NCI-H2029 treated with DMSO at 0.1 percent for 48 hours (cell line): ENCODE measurements at regions not wholly inside any gene's neighbourhood (a gene's known extent, or its start where the extent isn't known, plus 50 kb on each side); places are given as distances from the start of the nearest gene placed in this dataset.
"Not testable (repeated sequence)": the region's sequence is repeated elsewhere in the genome, so short reads cannot be mapped to it uniquely, and the experiment has no call there.

Experiments
- DNase-seq: peaks from one replicate; lab custom pipeline; 2025; lab: John Stamatoyannopoulos, UW

DNA sequence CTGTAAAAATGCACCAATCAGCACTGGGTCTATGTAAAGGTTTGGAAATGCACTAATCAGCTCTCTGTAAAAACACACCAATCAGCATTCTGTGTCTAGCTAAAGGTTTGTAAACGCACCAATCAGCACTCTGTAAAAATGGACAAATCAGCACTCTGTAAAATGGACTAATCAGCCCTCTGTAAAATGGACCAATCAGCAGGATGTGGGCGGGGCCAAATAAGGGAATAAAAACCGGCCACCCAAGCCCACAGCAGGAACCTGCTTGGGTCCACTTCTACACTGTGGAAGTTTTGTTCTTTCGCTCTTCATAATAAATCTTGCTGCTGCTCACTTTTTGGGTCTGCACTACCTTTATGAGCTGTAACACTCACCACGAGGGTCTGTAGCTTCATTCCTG, 101.0 kb downstream of the SMC2 start:
- not testable (repeated sequence) for DNase-seq

DNA sequence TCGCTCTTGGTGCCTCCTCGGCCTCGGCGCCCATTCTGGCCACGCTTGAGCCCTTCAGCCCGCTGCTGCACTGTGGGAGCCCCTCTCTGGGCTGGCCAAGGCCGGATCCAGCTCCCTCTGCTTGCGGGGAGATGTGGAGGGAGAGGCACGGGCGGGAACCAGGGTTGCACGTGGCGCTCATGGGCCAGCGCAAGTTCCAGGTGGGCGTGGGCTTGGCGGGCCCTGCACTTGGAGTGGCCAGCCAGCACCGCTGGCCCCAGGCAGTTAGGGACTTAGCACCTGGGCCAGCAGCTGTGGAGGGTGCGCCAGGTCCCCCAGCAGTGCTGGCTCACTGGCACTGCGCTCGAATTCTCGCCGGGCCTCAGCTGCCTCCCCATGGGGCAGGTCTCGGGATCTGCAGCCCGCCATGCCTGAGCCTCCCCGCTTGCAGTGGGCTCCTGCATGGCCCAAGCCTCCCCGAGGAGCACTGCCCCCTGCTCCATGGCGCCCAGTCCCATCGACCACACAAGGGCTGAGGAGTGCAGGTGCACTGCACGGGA, 106.4 kb downstream of the SMC2 start:
- no peak for DNase-seq

GRCh38 chr9:104206766-104207165, 112.7 kb downstream of the SMC2 start:
- no peak for DNase-seq

- no peak for DNase-seq
These were observed 115.3 kb downstream of the SMC2 start for GRCh38 chr9:104209387-104209786.

DNA sequence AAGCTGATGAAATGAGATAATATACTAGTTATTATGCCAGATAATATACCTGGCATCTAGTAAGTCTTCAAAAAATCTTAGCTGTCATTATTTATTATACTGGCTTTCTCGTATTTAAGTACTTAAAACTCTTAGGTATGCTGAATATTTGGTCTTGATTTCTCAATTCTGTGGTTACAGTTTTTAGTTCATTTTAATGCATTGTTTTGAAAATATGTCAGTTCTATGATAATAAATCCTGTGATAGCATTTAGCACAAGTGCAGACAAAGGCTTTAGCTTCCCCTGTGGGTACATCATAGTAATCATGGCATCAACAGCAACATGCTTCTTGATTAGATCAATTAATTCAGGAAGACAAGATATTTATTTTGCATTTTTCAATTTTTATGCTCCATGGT, 133.0 kb downstream of the SMC2 start:
- no peak for DNase-seq

- no peak for DNase-seq
These were observed 138.8 kb downstream of the SMC2 start for GRCh38 chr9:104232781-104233341.

DNA sequence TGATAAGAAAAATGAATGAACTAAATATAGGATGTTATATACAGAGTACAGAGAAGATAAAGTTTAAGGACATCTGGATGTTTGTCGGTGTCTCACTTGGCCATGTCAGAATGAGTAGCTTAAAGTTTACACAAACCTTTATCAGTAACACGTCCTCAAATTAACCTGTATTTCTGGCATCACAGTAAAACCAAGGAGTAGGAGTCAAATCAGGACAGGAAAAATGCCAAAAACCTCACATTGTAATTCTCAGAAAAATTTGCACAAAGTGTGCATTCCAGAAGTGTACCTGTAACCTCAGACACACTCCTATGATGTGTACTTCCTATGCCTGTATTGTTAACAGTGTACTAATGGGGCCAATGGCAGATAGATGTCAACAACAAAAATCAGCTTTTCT, 139.3 kb downstream of the SMC2 start:
- no peak for DNase-seq

GRCh38 chr9:104234632-104235337, 140.7 kb downstream of the SMC2 start:
- not testable (repeated sequence) for DNase-seq

DNA sequence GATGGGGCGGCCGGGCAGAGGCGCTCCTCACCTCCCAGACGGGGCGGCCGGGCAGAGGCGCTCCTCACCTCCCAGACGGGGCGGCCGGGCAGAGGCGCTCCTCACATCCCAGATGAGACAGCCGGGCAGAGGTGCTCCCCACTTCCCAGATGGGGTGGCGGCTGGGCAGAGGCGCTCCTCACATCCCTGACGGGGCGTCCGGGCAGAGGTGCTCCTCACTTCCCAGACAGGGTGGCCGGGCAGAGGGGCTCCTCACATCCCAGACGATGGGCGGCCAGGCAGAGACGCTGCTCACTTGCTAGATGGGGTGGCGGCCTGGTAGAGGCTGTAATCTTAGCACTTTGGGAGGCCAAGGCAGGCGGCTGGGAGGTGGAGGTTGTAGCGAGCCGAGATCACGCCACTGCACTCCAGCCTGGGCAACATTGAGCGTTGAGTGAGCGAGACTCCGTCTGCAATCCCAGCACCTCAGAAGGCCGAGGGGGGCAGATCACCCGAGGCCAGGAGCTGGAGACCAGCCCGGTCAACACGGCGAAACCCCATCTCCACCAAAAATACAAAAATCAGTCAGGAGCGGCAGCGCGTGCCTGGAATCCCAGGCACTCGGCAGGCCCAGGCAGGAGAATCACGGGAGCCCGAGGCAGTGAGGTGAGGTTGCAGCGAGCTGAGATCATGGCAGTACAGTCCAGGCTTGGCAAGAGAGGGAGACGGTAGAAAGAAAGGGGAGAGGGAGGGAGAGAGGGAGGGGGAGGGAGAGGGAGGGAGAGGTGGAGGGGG, 141.4 kb downstream of the SMC2 start:
- not testable (repeated sequence) for DNase-seq

DNA sequence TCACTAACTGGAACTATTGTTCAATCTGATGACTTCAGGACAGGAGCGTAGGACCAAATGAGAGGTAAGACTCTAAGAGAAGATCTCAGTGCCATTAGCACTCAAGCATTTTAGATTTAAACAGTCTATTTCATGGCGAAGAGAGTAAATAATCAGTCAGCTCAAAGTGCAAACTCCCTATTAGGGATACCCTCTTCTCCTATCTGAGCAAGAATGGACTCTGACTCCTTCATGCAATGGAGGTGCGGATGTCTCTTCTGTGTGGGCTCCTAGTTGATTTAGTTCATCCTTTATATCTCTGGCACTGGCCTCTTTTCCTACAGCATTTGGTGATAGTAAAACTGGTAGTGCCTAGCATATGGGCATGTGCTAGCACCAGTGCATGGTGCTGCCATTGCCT, 144.6 kb downstream of the SMC2 start:
- DNase-seq: no peak

- no peak for DNase-seq
These were observed 146.8 kb downstream of the SMC2 start for GRCh38 chr9:104240890-104241289.

- DNase-seq: no peak
These were observed 151.8 kb downstream of the SMC2 start for GRCh38 chr9:104245925-104246324.

- DNase-seq: no peak
These were observed 153.9 kb downstream of the SMC2 start for GRCh38 chr9:104247899-104248460.

- no peak for DNase-seq
These were observed 162.1 kb downstream of the SMC2 start for GRCh38 chr9:104256031-104256695.

DNA sequence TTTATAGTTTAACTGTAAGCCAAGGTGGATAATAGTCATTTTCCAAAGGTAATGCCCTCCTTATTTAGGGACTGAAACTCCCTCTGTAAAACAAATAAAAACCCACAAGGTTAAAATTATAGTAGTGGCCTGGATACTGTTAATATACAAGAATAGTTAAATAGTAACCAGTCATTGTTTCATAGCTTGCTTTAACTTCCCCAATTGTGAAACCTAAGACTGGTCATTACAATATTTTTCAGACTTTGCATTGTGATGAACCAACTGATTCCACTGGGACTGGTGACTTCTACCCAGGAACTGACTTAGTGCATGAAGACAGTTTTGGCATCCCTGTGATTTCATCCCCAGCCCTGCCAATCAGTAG, 162.6 kb downstream of the SMC2 start:
- DNase-seq: no peak

DNA sequence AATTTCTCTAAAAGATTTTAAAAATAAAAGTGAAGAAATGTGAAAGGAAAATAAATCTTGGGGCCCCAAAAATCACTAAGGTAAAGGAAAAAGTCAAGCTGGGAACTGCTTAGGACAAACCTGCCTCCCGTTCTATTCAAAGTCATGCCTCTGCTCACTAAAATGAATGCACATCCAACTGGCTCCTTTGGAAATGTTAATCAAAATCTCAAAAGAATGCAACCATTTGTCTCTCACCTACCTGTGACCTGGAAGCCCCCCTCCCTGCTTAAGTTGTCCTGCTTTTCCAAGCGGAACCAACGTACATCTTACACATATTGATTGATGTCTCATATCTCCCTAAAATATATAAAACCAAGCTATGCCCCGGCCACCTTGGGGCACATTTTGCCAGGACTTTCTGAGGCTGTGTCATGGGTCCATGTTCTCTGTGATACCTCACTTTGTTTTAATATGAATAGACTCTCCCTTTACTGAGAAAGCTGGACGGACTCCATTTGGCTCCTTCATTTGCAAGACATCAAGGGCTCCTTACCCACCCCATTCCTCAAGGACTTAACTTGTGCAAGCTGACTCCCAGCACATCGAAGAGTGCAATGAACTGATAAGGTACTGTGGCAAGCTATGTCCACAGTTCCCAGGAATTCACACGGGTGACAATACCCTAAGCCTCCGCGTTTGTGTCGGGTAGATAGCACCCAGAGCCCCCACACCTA, 164.3 kb downstream of the SMC2 start:
- no peak for DNase-seq

- DNase-seq: no peak
These were observed 165.9 kb downstream of the SMC2 start for GRCh38 chr9:104260004-104260403.

GRCh38 chr9:104263942-104264341, 169.8 kb downstream of the SMC2 start:
- no peak for DNase-seq

- DNase-seq: no peak
These were observed 170.3 kb downstream of the SMC2 start for GRCh38 chr9:104264431-104264830.

DNA sequence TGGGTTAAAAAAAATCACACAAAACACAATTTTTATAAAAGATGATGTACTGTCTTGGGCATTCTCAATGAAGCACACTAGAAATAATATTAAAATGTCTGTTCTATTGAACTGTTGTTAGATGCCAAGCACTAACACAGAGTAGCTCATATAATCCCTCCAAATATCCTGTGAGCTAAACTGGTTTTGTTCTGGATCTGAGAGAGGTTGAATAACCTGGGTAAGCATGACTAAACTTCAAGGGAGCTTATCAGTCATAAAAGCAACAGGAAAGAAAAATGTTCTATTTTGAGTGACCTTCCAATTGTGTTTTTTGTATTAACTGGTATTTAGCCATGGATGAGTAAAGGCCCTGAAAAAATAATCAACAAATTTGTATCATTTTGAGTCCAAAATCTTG, 175.3 kb downstream of the SMC2 start:
- DNase-seq: no peak
